A673 (cell line): ENCODE measurements at regions not wholly inside any gene's neighbourhood (a gene's known extent, or its start where the extent isn't known, plus 50 kb on each side); places are given as distances from the start of the nearest gene placed in this dataset.

Experiments
- BruUV-seq: library from RNA; stranded (reverse); fragments of 400-500 nt; replicated peaks from 2 replicates; lab custom pipeline; 2021; lab: Mats Ljungman, UMichigan
- CTCF ChIA-PET: fragments of 300-600 bp; sonication (Branson Sonifier 250); formaldehyde crosslinking; loops from one replicate; lab custom pipeline; 2022; ENCODE audit warnings: antibody characterized with exemption; lab: Charles Lee
- POLR2A ChIA-PET: fragments of 300-600 bp; sonication (Branson Sonifier 250); formaldehyde crosslinking; loops from one replicate; lab custom pipeline; 2022; ENCODE audit warnings: antibody characterized with exemption; ENCODE audit not compliant: low non-redundant PET; lab: Charles Lee
- DNase-seq: peaks from one replicate; pipeline ENCODE4 v3.0.0-alpha.2; 2015; ENCODE audit warnings: low spot score
- H3K27ac ChIP-seq: fragments of 200-600 bp; sonication (generic); 2 replicates; pipeline ENCODE4 v1.5.1; 2016; ENCODE audit warnings: mixed run types, low read depth, mild to moderate bottlenecking, mixed read lengths, antibody characterized with exemption, low read length; ENCODE audit not compliant: poor library complexity, severe bottlenecking
- H3K27me3 ChIP-seq: fragments of 200-600 bp; sonication (generic); replicated peaks from 2 replicates; pipeline ENCODE4 v1.6.1; 2017; ENCODE audit warnings: mixed run types, low read depth, mild to moderate bottlenecking, mixed read lengths, antibody characterized with exemption, low read length; ENCODE audit not compliant: insufficient read depth, poor library complexity
- H3K36me3 ChIP-seq: fragments of 200-600 bp; sonication (generic); 2 replicates; pipeline ENCODE4 v1.6.1; 2016; ENCODE audit warnings: mixed run types, mild to moderate bottlenecking, mixed read lengths, antibody characterized with exemption, low read length; ENCODE audit not compliant: insufficient read depth, poor library complexity, severe bottlenecking
- H3K4me1 ChIP-seq: fragments of 200-600 bp; sonication (generic); 2 replicates; pipeline ENCODE4 v1.6.1; 2017; ENCODE audit warnings: mixed run types, mild to moderate bottlenecking, mixed read lengths, antibody characterized with exemption, low read length; ENCODE audit not compliant: insufficient read depth, poor library complexity, severe bottlenecking
- H3K4me3 ChIP-seq: fragments of 200-600 bp; sonication (generic); 2 replicates; pipeline ENCODE4 v1.5.1; 2016; ENCODE audit warnings: low read depth, mixed run types, mild to moderate bottlenecking, mixed read lengths, low read length; ENCODE audit not compliant: poor library complexity, severe bottlenecking
- H3K9me3 ChIP-seq: fragments of 200-600 bp; sonication (generic); 2 replicates; pipeline ENCODE4 v1.6.1; 2016; ENCODE audit warnings: mixed run types, low read depth, mild to moderate bottlenecking, mixed read lengths, antibody characterized with exemption, low read length; ENCODE audit not compliant: poor library complexity, severe bottlenecking
- EZH2 ChIP-seq: fragments of 200-600 bp; sonication (generic); IDR thresholded peaks from 2 replicates; pipeline ENCODE4 v1.6.1; 2017; ENCODE audit warnings: borderline replicate concordance, low read depth, mild to moderate bottlenecking, mixed read lengths, antibody characterized with exemption, low read length; ENCODE audit not compliant: poor library complexity, severe bottlenecking
- intact Hi-C: fragments of 100-400 bp; cut with micrococcal nuclease; formaldehyde crosslinking; loops from one replicate; pipeline ENCODE4 v1.10.0; 2022; ENCODE audit not compliant: unreplicated experiment
- TF ChIP-seq, protein P1 (sequence below): fragments of 300-800, 200-600 bp; sonication (generic); conservative IDR thresholded peaks from 2 replicates; pipeline ENCODE4 v1.5.1; 2017; ENCODE audit warnings: low read depth, mild to moderate bottlenecking, antibody characterized with exemption, low read length, moderate library complexity, mixed read lengths

GRCh38 chr13:111045170-111045569 lies 69.9 kb upstream of the ARHGEF7 start:
- no peak for DNase-seq
- no peaks in the 10 kb centered on the region for H3K4me1 ChIP-seq
- POLR2A ChIA-PET: no interaction called here
- no peak for TF ChIP-seq EZH2
- TF ChIP-seq, protein P1, sequence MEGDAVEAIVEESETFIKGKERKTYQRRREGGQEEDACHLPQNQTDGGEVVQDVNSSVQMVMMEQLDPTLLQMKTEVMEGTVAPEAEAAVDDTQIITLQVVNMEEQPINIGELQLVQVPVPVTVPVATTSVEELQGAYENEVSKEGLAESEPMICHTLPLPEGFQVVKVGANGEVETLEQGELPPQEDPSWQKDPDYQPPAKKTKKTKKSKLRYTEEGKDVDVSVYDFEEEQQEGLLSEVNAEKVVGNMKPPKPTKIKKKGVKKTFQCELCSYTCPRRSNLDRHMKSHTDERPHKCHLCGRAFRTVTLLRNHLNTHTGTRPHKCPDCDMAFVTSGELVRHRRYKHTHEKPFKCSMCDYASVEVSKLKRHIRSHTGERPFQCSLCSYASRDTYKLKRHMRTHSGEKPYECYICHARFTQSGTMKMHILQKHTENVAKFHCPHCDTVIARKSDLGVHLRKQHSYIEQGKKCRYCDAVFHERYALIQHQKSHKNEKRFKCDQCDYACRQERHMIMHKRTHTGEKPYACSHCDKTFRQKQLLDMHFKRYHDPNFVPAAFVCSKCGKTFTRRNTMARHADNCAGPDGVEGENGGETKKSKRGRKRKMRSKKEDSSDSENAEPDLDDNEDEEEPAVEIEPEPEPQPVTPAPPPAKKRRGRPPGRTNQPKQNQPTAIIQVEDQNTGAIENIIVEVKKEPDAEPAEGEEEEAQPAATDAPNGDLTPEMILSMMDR: no peak
- H3K4me3 ChIP-seq: no peak overlapping the region
- no peak overlapping the region for H3K27ac ChIP-seq
- CTCF ChIA-PET: interaction anchor here (0.5 kb wide), 1 partner anchor 330 kb away, joined by 3 read pairs; no protein-coding TSS in a partner anchor
- intact Hi-C loops: no loop called here
- H3K27me3 ChIP-seq: peaks cover 22% of the 10 kb centered on the region
- H3K9me3 ChIP-seq: no peaks in the 10 kb centered on the region
- H3K36me3 ChIP-seq: no peaks in the 10 kb centered on the region
- no TSS peak for BruUV-seq

DNA sequence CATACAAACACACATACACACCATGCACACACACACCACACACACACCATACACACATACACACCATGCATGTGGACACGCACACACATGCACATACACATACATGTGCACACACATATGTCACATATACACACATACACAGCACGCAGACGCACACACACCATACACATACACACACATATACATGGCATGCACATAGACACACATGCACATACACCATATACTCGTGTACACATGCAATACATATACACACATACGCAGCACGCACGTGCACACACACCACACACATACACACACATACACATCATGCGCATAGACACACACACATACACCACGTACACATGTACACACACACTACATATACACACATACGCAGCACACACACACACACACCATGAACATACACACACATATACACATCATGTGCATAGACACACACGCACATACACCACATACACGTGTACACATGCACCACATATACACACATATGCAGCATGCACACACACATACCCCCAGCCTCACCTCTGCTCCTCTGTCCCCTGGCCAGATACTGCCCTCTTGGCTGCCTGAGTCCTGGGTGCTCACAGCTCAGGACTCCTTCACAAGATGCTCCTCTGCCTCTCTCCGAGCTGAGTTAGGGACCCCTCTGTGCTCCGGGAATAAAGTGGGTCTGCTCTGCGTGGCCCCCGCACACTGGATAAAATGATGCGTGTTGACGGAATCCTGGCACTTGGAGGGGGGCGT lies 70.9 kb upstream of the ARHGEF7 start:
- H3K27ac ChIP-seq: no peak overlapping the region
- TF ChIP-seq, protein P1: no peak
- no peak for TF ChIP-seq EZH2
- DNase-seq: no peak
- ChIA-PET POLR2A (no interaction called here), CTCF (no interaction called here)
- H3K9me3 ChIP-seq: no peaks in the 10 kb centered on the region
- H3K4me3 ChIP-seq: no peak overlapping the region
- no peaks in the 10 kb centered on the region for H3K4me1 ChIP-seq
- no peaks in the 10 kb centered on the region for H3K36me3 ChIP-seq
- intact Hi-C loops: no loop called here
- no TSS peak for BruUV-seq
- H3K27me3 ChIP-seq: peaks cover 31% of the 10 kb centered on the region

DNA sequence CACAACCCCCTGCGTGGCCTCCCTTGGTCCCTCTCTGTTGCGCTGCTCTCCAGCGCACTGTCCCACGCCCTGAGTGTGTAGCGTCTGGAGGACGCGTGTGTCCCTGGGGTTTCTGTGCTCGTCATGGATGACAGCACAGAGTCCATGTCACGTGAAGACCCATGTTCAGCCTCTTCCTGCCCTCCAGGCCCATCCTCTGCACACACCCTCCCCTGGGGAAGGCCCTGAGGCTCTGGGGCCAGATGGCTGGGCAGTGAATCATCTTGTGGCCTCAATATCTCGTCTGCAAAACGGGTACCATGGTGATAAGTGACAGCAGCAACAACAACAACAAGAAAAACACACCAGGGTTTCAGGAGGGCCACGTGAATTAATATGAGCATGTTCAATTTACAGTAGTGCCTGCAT lies 71.5 kb upstream of the ARHGEF7 start:
- TF ChIP-seq, protein P1: no peak
- TF ChIP-seq EZH2: no peak
- CTCF ChIA-PET: no interaction called here
- BruUV-seq: no TSS peak
- H3K9me3 ChIP-seq: no peaks in the 10 kb centered on the region
- POLR2A ChIA-PET: no interaction called here
- no peak for DNase-seq
- H3K27ac ChIP-seq: no peak overlapping the region
- H3K4me3 ChIP-seq: no peak overlapping the region
- peaks cover 38% of the 10 kb centered on the region for H3K27me3 ChIP-seq
- intact Hi-C loops: no loop called here
- no peaks in the 10 kb centered on the region for H3K36me3 ChIP-seq
- no peaks in the 10 kb centered on the region for H3K4me1 ChIP-seq
